Left lung (tissue), 4 donors: ENCODE measurements at regions not wholly inside any gene's neighbourhood (a gene's known extent, or its start where the extent isn't known, plus 50 kb on each side); places are given as distances from the start of the nearest gene placed in this dataset.

ENCODE experiments used
- ATAC-seq: fragments of 200-7000 bp; cut with Tn5 transposase; one replicate; pipeline ENCODE4 v1.9.1; 2020; ENCODE audit warnings: moderate library complexity
- DNase-seq, 4 donors: peaks; one replicate each; pipeline ENCODE4 v3.0.0-alpha.2; 2013 to 2020
- H3K27ac ChIP-seq, 2 donors: fragments of 200-600 bp; sonication (generic) in 1 of 2; one replicate each; pipeline versions ENCODE4 v1.5.0 to v1.8.0; 2020 to 2021
- H3K27me3 ChIP-seq, 2 donors: fragments of 200-600 bp; sonication (generic) in 1 of 2; one replicate each; pipeline versions ENCODE4 v1.5.0 to v1.8.0; 2020 to 2021
- H3K36me3 ChIP-seq, 2 donors: fragments of 200-600 bp; sonication (generic) in 1 of 2; one replicate each; pipeline versions ENCODE4 v1.5.0 to v1.8.0; 2020 to 2021
- H3K4me1 ChIP-seq, 2 donors: fragments of 200-600 bp; one replicate each; pipeline ENCODE4 v1.8.0; 2021
- H3K4me3 ChIP-seq, 2 donors: fragments of 200-600 bp; sonication (generic) in 1 of 2; one replicate each; pipeline versions ENCODE4 v1.5.0 to v1.8.0; 2020 to 2021; ENCODE audit warnings: mild to moderate bottlenecking in 1 of 2
- H3K9me3 ChIP-seq, 2 donors: fragments of 200-600 bp; sonication (generic) in 1 of 2; one replicate each; pipeline versions ENCODE4 v1.5.0 to v1.8.0; 2020 to 2021
- intact Hi-C, 2 donors: fragments of 100-400 bp; cut with DNase I; formaldehyde crosslinking; loops; one replicate each; pipeline versions ENCODE4 v1.11.2 to v1.14.2; 2022
- TF ChIP-seq, protein P1 (sequence below), 2 donors: fragments of 200-600 bp; sonication (generic) in 1 of 2; IDR thresholded peaks; one replicate each; pipeline versions ENCODE4 v1.5.0 to v1.8.0; 2021; ENCODE audit warnings: antibody characterized with exemption in 2 of 2
- donor health status: DM: no; HTN: yes; CAD: no.
- donor health status: DM: no; HTN: no; CAD: no.

DNA sequence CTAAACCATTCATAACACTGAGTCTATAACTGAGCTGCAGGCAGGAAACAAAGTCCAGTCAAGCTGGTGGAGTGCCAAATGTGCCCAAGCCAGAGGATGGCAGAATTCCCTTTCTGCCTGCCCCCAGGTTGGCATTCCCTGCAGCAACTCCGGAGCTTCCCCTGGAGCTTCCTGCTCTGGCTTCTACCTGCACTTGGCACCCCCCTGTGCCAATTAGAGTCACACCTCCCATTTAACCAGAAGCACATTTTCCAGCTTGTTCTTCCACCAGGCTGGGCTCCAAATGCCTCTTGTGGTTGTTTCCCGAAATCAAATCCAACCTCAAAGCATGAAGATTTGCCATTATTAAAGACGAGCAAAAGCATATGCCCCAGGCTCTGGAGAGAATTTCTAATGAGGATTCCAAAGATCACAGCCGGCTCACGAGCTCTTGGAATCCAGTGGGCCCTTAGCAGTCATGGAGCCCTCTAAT is 294.5 kb downstream of the RRAGC start:
- Histone ChIP-seq H3K27me3 (peaks cover 3 to 38% of the 10 kb centered on the region in 2 donors), H3K27ac (no peak overlapping the region), H3K4me1 (peaks cover 0 to 7% of the 10 kb centered on the region in 2 donors), H3K36me3 (no peaks in the 10 kb centered on the region), H3K9me3 (no peaks in the 10 kb centered on the region), H3K4me3 (no peak overlapping the region)
- TF ChIP-seq, protein P1, sequence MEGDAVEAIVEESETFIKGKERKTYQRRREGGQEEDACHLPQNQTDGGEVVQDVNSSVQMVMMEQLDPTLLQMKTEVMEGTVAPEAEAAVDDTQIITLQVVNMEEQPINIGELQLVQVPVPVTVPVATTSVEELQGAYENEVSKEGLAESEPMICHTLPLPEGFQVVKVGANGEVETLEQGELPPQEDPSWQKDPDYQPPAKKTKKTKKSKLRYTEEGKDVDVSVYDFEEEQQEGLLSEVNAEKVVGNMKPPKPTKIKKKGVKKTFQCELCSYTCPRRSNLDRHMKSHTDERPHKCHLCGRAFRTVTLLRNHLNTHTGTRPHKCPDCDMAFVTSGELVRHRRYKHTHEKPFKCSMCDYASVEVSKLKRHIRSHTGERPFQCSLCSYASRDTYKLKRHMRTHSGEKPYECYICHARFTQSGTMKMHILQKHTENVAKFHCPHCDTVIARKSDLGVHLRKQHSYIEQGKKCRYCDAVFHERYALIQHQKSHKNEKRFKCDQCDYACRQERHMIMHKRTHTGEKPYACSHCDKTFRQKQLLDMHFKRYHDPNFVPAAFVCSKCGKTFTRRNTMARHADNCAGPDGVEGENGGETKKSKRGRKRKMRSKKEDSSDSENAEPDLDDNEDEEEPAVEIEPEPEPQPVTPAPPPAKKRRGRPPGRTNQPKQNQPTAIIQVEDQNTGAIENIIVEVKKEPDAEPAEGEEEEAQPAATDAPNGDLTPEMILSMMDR (IDR thresholded peaks at IDR 0.05): no peak
- intact Hi-C loops: no loop called here
- DNase-seq (no peak), ATAC-seq (no peak)

DNA sequence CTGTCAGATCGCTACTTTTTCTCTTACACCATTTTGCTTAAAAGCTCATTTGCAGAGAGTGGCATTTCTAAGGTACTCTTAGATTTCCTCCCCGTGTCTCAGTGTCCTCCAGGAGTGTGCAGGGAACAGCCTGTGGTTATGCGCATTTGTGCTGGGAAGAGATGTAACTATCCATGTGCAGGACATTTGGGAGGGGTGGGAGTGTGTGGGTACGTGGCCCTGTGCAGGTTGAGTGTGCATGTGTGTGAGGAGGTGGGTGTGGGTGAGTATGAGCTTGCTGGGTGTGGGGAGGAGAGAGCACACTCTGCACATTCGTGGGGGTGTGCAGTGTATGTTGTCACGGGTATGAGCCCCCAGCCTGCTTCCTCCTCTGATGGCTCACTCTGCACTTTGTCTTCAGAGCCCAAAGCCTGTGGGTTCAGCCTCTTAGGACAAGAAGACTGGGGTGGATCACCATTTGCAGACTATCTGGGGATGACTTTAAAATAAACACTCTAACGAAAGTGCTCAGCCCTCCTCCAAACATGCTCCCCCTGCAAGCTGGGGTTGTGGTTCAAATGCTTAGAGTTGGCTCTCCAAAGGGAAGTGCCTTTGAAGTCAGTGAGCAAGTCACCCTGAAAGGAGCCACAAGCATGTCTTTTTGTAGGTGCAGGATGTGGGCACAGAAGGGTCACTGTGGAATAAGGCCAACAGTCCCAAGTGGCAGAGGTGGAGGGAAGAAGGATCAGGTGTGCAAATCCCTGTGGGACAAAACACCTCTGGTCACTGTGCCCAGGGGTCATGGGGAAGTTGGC is 295.4 kb downstream of the RRAGC start:
- intact Hi-C loops: no loop called here
- peaks cover 3 to 16% of the 10 kb centered on the region in 2 donors for H3K4me1 ChIP-seq
- TF ChIP-seq, protein P1 (IDR thresholded peaks at IDR 0.05): no peak
- no peaks in the 10 kb centered on the region for H3K9me3 ChIP-seq
- ATAC-seq: no peak
- H3K4me3 ChIP-seq: no peak overlapping the region
- peaks cover 3 to 29% of the 10 kb centered on the region in 2 donors for H3K27me3 ChIP-seq
- DNase-seq: no peak
- H3K27ac ChIP-seq: no peak overlapping the region
- H3K36me3 ChIP-seq: no peaks in the 10 kb centered on the region

DNA sequence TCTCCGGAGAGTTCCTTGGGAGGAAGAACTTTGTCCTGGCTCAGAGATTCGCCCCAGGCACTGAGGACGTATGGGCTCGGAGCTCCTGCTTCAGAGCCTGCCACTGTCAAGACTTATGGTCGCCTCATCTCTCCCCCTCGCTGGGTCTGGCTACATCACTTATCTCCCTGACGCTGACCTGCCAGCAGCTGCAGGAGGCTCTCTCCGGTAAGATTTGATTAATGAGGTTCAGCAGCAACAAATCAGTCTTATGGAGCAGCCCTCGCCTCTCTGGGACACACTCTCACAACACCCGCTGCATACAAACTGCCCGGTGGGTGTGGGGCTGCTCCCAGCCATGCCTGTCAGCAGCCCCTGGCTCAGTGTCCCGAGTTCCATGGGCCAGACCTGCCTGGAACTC is 297.8 kb downstream of the RRAGC start:
- no peak for ATAC-seq

DNA sequence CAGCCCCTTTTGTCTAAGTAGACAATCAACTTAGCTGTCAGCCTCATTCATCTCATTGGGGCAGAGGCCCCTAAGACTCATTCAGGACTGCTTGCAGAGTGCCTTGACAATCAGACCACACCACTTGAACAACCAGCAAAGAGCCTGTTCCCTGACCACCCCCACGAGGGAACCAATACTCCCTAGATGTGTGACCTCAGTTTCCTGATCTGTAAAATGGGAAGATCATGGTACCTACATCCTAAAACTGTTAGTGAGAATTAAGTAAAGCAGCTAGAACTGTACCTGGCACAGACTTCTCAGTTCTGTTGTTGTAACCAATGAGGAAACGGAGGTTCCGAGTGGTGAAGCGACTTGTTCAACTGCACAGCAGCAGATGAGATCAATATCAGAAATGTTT is 298.5 kb downstream of the RRAGC start:
- ATAC-seq (no peak), DNase-seq (no peak)
- no peak overlapping the region for H3K27ac ChIP-seq
- H3K4me3 ChIP-seq: no peak overlapping the region
- no peaks in the 10 kb centered on the region for H3K9me3 ChIP-seq
- intact Hi-C loops: no loop called here
- H3K27me3 ChIP-seq: peaks cover 3 to 23% of the 10 kb centered on the region in 2 donors
- H3K4me1 ChIP-seq: peaks cover 6 to 21% of the 10 kb centered on the region in 2 donors
- TF ChIP-seq, protein P1 (IDR thresholded peaks at IDR 0.05): no peak
- no peaks in the 10 kb centered on the region for H3K36me3 ChIP-seq

More for the DNA sequence above, 297.8 kb downstream of the RRAGC start:
- Histone ChIP-seq H3K9me3 (no peaks in the 10 kb centered on the region), H3K27me3 (peaks cover 3 to 23% of the 10 kb centered on the region in 2 donors), H3K4me1 (peaks cover 6 to 21% of the 10 kb centered on the region in 2 donors), H3K4me3 (no peak overlapping the region), H3K36me3 (no peaks in the 10 kb centered on the region), H3K27ac (no peak overlapping the region)
- TF ChIP-seq, protein P1 (IDR thresholded peaks at IDR 0.05): no peak
- no peak for DNase-seq
- intact Hi-C loops: no loop called here

DNA sequence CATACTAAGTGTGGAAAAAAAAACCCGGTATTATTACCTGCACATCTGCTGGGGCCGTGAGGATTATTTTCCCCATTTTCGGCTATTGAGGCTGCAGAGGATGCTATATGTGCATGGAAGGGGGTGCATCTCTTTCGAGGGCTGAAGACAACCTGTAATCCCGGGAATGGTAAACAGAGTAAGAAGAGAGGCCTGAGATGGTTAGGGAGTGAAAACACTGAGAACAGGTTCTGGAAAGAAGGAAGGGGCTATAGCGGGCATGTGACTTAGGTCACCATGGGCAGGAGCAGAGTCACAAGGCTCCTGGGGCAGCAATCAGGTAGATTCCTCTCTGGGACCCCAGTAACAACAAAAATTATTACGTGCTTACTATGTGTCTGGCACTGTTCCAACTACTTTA is 299.1 kb downstream of the RRAGC start:
- H3K27ac ChIP-seq: no peak overlapping the region
- no peaks in the 10 kb centered on the region for H3K9me3 ChIP-seq
- no peaks in the 10 kb centered on the region for H3K36me3 ChIP-seq
- TF ChIP-seq, protein P1 (IDR thresholded peaks at IDR 0.05): no peak
- ATAC-seq (no peak), DNase-seq (no peak)
- intact Hi-C loops: no loop called here
- H3K4me1 ChIP-seq: peaks cover 6 to 21% of the 10 kb centered on the region in 2 donors
- no peak overlapping the region for H3K4me3 ChIP-seq
- peaks cover 3 to 23% of the 10 kb centered on the region in 2 donors for H3K27me3 ChIP-seq
